Endothelial cell of hepatic sinusoid (primary cell): ENCODE measurements at regions not wholly inside any gene's neighbourhood (a gene's known extent, or its start where the extent isn't known, plus 50 kb on each side); places are given as distances from the start of the nearest gene placed in this dataset.

Experiments
- in situ Hi-C: cut with HindIII; loops from 2 replicates; pipeline ENCODE4 v1.10.0; 2017; ENCODE audit warnings: low sequenced_read_pairs

DNA sequence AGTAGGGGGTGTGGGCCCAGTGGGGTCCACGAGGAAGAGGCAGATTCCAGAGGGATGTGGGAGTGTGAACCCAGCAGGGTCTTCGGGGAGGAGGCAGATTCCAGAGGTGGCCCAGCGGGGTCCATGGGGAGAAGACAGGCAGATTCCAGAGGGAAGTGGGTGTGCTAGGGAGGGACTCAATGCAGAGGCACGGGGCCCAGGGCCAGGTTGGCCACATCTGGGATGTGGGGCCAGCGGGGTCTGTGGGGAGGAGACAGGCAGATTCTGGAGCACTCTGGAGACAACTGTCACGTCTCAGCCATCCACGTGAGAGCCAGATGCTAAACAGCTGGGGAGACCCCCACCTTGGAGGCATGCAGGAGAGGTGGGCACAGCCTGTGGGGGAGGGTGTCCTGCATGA lies 582.6 kb downstream of the TBC1D22A start:
- in situ Hi-C loops: no loop called here

- in situ Hi-C loops: no loop called here
These were observed 582.0 kb downstream of the TBC1D22A start for GRCh38 chr22:47344414-47344813.

- in situ Hi-C loops: no loop called here
These were observed 581.2 kb downstream of the TBC1D22A start for GRCh38 chr22:47343611-47344010.

DNA sequence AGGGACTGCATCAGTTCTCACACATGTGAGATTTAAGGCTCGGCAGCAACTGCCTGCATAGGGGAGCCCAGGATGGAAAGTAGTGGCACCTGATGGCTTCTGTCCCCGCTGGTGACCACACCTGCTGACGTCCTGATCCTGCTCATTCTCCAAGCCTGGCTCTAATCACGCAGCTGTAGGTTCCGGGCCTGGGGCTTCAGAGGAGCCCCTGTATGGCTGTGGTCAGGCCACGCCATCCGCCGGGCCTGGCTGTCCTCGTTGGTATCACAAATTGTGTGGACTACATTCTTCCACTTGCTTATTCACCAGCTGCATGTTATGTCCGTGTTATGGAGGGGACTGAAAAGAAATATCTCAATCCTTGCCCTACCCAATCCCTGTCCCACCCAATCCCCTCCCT lies 580.0 kb downstream of the TBC1D22A start:
- in situ Hi-C loops: no loop called here

GRCh38 chr22:47341464-47341863 lies 579.0 kb downstream of the TBC1D22A start:
- in situ Hi-C loops: no loop called here

DNA sequence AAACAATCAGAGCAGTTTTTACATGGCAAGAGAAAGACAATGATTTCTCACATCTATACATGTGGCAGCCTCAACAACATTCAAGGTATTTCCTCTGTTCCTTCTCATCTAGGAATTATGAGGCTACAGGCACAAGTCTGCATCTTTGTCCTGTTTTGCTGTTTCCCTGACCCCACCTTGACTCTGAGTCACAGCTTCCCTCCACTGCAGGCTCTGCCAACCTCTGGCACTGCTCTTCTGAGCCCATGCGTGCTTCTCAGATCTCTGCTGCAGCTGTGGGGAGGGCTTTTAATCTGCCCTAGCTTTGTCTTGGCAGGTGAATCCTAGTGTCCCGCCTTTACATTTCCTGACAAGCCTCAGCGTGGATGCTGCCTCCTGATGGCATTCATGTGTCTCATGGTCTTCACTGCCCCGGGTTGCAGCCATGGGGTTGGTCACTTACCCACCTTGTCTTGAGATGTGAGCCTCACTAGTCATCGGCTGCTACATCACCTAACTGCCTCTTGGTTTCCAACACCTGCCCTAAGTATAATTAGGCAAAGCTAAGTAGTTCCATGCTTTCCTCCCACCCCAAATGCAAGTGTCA lies 578.5 kb downstream of the TBC1D22A start:
- in situ Hi-C loops: no loop called here

DNA sequence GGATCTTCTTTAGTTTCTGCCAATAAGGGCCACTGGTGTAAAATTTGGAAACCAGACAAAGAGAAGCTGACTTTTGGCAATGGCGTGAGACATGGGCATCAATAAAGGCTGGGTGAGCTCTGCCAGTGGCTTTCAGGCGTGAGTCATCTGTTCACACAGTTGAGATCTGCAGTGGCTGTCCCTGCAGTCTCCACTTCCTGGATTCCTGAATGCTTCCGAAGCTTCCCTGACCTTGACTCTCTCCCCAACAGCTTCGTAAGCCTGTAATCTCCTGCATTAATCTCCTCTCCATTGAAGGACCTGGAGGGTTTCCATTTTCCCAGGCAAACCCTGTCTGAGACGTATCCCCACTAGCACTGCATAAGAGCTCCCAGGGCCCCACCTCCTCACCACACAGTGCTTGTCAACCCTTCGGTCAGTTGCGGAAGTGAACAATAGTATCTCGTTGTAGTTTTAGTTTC lies 574.7 kb downstream of the TBC1D22A start:
- in situ Hi-C loops: loop anchor here (5.0 kb wide), 1 partner anchor 80 kb away; no protein-coding TSS in a partner anchor

DNA sequence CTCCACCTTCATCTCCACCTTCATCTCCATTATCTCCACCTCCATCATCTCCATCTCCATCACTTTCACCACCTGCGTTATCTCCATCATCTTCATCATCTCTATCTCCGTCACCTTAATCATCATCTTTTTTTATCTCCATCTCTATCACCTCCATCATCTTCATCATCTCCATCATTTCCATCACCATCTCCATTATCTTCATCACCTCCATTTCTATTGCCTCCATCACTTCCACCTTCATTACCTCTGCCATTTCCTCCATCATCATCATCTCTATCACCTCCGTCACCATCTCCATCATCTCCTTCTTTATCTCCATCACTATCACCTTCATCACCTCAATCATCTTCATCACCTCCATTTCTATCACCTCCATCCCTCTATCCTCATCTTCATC lies 573.5 kb downstream of the TBC1D22A start:
- in situ Hi-C loops: loop anchor here (5.0 kb wide), 1 partner anchor 79 kb away; no protein-coding TSS in a partner anchor

DNA sequence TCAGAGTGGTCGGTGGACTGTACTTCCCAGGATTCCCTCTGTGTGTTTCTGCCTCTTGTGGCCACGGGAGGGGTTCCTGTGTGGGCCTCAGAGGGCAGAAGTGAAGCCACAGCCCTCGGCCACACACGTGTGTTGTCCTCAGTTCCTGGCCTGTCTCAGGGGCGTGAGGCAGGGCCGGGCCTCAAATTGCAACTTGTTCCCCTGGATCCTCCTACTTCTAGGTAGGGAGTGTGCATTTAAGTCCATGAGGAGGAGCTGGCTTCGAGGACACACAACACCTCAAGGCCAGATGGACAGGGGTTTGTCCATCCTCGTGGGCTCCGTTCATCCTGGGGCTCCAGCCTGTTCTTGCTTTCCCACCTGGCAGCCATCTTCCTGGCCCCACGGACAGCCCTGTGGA lies 573.0 kb downstream of the TBC1D22A start:
- in situ Hi-C loops: loop anchor here (5.0 kb wide), 1 partner anchor 78 kb away; no protein-coding TSS in a partner anchor

- in situ Hi-C loops: no loop called here
These were observed 572.2 kb downstream of the TBC1D22A start for GRCh38 chr22:47334601-47335000.

DNA sequence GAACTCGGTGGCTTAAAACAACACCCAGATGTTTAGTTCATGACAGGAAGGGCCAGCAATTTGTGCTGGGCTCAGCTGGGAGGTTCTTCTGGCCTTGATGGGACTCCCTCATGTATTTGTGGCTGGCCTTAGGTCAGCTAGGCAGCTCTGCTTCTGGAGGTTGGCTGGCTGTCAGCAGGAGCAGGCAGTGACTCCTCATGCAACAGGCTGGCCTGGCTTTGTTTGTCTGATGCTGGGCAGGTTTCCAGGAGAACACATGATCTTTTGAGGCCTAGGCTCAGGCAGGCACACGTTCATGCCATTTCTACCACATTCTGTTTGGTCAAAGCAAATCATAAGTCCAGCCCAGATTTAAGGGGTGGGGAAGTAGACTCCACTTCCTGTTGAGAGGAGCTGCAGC lies 571.2 kb downstream of the TBC1D22A start:
- in situ Hi-C loops: no loop called here

DNA sequence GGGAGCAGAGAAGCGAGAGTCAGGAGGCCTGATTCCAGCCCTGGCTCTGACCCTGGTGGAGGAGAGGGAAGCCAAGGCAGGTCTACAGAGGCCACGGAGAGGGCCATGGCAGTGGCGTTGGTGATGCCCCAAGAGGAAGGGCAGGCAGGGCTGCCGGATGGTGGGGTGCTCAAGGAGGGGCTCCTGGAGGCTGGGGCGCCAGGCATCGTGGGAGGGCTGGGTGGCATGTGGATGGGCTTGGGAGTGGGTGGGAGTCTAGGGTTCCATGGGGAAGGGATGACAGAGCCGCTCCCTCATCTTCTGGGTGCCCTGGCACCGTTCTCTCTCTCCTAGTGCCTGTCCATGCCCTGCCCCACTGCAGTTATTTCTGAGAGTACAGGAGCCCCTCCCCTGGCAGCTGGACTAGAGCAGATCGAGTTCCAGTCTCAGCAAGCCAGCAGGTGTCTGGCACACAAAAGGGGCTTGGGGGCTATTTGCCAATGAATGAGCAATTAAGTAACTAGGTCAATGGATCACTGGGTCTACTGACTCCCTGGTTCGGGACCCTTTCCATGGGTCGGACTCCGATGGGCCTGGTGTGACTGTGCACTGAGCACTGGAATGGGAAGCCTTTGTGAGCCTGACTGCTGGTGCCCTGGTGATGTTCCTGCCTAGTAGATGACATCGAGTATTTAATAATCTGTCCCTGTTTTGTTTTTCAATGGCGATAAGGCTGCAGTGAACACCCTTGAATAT lies 570.0 kb downstream of the TBC1D22A start:
- in situ Hi-C loops: no loop called here

DNA sequence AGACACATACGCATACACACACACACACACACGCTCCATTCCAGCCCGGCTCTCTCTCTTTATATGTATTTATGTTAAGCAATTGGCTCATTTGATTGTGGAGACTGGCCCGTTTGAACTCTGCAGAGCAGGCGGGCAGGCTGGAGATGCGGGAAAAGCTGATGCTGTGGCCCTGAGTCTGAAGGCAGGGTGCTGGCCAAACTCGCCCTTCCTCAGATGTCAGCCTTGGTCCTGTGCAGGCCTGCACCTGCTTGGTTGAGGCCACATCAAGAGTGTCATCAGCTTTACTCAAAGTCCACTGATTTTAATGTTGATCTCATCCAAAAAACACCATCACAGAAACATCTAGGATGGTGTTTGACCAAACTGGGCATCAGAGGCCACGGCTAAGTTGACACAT lies 569.3 kb downstream of the TBC1D22A start:
- in situ Hi-C loops: no loop called here

DNA sequence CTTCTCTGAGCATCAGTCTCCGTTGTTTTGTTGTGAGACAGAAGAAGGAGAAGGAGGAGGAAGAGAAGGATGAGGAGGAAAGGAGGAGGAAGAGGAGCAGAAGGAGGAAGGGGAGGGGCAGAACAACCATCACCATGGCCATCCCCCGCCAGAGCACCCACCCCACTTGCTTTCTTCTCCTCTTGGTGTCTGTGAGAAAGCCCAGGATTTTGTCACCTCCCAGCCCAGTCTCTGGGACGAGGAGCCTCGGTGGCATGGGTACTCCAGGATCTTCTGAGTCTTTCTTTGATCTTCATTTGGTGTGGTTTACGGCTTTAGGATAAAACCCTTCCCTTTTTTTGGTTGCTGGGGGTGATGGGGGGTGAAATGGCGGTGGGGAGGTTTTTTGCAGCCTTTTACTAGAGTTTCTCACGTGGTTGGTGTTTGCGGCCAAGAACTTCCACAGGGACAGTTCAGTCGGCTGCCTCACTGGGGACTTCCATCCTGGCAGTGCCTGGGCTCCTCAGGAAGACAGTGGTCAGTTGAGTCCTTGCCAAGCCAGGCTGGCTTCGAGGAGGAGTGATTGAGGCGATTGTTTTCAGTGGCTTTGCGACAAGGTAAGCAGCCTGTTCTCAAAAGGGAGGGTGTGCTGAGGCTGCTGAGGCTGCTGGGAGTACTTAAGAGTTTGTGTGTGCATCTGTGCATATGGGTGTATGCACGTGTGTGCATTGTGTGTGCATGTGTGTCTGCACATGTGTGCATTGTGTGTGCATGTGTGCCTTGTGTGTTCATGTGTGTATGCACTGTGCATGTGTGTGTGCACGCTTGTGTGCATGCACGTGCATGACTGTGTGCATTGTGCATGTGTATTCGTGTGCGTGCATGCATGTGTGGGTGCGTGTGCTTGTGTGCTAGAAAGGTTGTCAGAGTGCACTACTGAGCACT lies 567.5 kb downstream of the TBC1D22A start:
- in situ Hi-C loops: no loop called here

DNA sequence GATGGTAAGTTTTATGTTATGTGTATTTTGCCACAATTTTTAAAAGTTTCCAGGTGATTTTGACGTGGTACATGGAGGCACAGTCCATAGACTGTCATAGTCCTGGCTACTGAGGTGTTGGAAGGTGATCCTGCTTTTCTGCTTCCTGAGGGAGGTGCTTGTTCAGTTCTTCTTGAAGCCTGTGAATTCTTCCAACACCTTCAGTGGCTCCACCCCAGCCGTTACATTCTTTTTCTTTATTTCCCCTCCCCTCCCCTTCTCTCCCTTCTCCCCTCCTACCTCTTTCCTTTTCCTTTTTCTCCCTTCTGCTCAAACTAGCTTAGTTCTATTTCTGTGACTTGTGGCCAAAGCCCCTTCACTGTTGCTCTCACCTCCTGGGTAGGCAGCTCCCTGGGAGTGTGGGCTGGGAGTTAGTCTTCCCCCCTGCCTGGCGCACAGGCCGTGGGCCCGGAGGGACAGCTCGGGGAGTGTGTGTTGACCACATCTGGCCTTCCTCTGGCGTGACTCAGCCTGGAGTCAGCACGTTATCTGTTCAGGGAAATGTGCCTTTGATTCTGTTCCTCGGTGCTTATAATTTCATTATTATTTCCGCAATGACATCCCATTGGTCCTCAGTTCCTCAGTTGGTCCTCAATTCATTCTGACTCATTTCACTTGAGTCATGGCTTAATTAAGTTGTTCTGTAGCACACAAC lies 566.2 kb downstream of the TBC1D22A start:
- in situ Hi-C loops: no loop called here

DNA sequence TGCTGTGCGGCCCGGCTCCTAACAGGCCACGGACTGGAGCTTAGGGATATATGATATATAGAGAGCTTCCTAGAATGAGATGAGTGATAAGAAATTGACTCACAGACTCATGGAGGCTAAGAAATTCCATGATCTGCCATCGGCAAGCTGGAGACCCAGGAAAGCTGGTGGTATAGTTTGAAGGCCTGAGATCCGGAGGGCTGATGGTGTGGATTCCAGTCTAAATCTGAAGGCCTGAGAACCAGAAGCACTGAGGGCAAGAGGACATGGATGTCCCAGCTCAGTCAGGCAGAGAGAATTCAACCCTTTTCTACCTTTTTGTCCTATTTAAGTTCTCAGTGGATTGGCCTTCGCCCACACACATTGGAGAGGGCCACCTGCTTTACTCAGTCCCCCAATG lies 564.8 kb downstream of the TBC1D22A start:
- in situ Hi-C loops: no loop called here

GRCh38 chr22:47325249-47325648 lies 562.8 kb downstream of the TBC1D22A start:
- in situ Hi-C loops: no loop called here

DNA sequence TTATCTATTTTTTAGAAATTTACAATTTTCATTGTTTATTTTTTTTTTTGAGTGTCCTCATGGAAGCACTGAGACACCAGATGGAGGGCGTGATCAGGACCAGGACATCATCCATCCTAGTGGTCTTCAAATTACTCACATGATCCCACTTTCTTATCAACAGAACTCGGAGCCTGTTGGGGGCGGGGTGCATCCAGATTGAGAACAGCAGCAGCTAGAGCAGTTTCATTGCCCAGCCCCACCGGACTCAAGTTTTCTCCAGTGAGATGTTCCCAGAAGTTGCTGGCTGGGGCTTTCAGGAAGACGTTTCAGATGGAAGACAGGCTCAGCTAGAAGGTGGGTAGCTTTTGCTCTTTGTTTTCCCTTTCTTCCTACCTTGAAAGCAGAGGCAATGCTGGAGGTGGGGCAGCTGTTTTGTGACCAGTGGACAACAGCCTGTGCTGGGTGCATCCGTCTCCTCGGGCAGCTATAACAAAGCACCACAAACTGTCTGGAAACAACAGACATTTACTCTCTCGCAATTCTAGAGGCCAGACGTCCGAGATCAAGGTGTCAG lies 562.1 kb downstream of the TBC1D22A start:
- in situ Hi-C loops: no loop called here

GRCh38 chr22:47323518-47323917 lies 561.1 kb downstream of the TBC1D22A start:
- in situ Hi-C loops: no loop called here

- in situ Hi-C loops: no loop called here
These were observed 560.4 kb downstream of the TBC1D22A start for GRCh38 chr22:47322854-47323253.
